HEK293 (cell line): ENCODE measurements at regions not wholly inside any gene's neighbourhood (a gene's known extent, or its start where the extent isn't known, plus 50 kb on each side); places are given as distances from the start of the nearest gene placed in this dataset.

ENCODE experiments used
- CTCF ChIA-PET: fragments of 350-600 bp; formaldehyde crosslinking; extraction: SDS; loops from one replicate; lab custom pipeline; 2021; ENCODE audit warnings: antibody characterized with exemption; lab: Yijun Ruan, JAX
- POLR2A ChIA-PET: fragments of 300-600 bp; formaldehyde crosslinking; extraction: SDS; loops from one replicate; lab custom pipeline; 2020; ENCODE audit warnings: antibody characterized with exemption, inconsistent platforms; lab: Yijun Ruan, JAX
- H3K27ac ChIP-seq: fragments of 200-500 bp; sonication (Bioruptor generic); 2 replicates; pipeline ENCODE4 v1.5.1; 2014; ENCODE audit warnings: low read depth, low read length, control low read depth, inconsistent platforms; ENCODE audit errors: extremely low read depth
- H3K36me3 ChIP-seq, 2 experiments: fragments of 200-500 bp in 1 of 2; sonication (Bioruptor generic) in 1 of 2; 1 replicate in 1 of 2; 2 replicates in 1 of 2; pipeline ENCODE4 v1.5.1; 2014 to 2017; ENCODE audit warnings: inconsistent platforms in 2 of 2, low read length in 2 of 2; ENCODE audit not compliant: control insufficient read depth in 2 of 2, insufficient read depth in 1 of 2
- H3K4me1 ChIP-seq: fragments of 200-500 bp; sonication (Bioruptor generic); 2 replicates; pipeline ENCODE4 v1.5.1; 2014; ENCODE audit warnings: mild to moderate bottlenecking, low read length, inconsistent platforms; ENCODE audit not compliant: control insufficient read depth, insufficient read depth
- H3K4me3 ChIP-seq: 2 replicates; pipeline ENCODE4 v1.5.1; 2011; ENCODE audit warnings: low read depth, mild to moderate bottlenecking, control low read depth, low read length, moderate library complexity
- H3K9me3 ChIP-seq: fragments of 200-500 bp; sonication (Bioruptor generic); 2 replicates; pipeline ENCODE4 v1.5.1; 2014; ENCODE audit warnings: low read depth, low read length, inconsistent platforms; ENCODE audit not compliant: control insufficient read depth, insufficient read depth
- EGR2 ChIP-seq: fragments of 450-650 bp; formaldehyde crosslinking; IDR thresholded peaks from 2 replicates; pipeline ENCODE4 v1.5.1; 2016; ENCODE audit warnings: low read depth, missing biosample characterization, missing genetic modification characterization
- ELK4 ChIP-seq: IDR thresholded peaks from 2 replicates; pipeline ENCODE4 v1.6.1; 2011; ENCODE audit warnings: mild to moderate bottlenecking, low read depth, low read length, borderline replicate concordance
- FEZF1 ChIP-seq: fragments of 450-650 bp; formaldehyde crosslinking; IDR thresholded peaks from 2 replicates; pipeline ENCODE4 v1.5.1; 2016; ENCODE audit warnings: missing biosample characterization, missing genetic modification characterization
- GLIS2 ChIP-seq: fragments of 450-650 bp; formaldehyde crosslinking; IDR thresholded peaks from 2 replicates; pipeline ENCODE4 v1.5.1; 2016; ENCODE audit warnings: missing biosample characterization, missing genetic modification characterization
- HOXC10 ChIP-seq: sonication (generic); formaldehyde crosslinking; IDR thresholded peaks from 2 replicates; pipeline ENCODE4 v1.8.1; 2023; ENCODE audit warnings: mild to moderate bottlenecking, missing genetic modification reagents
- KLF17 ChIP-seq: fragments of 450-650 bp; formaldehyde crosslinking; IDR thresholded peaks from 2 replicates; pipeline ENCODE4 v1.5.1; 2016; ENCODE audit warnings: missing biosample characterization, missing genetic modification characterization
- SCRT1 ChIP-seq: fragments of 450-650 bp; formaldehyde crosslinking; IDR thresholded peaks from 2 replicates; pipeline ENCODE4 v1.5.1; 2016; ENCODE audit warnings: missing biosample characterization, missing genetic modification characterization, borderline replicate concordance
- ZBTB17 ChIP-seq: fragments of 450-650 bp; formaldehyde crosslinking; IDR thresholded peaks from 2 replicates; pipeline ENCODE4 v1.5.1; 2016; ENCODE audit warnings: missing biosample characterization, missing genetic modification characterization
- ZFHX2 ChIP-seq: fragments of 450-650 bp; formaldehyde crosslinking; conservative IDR thresholded peaks from 2 replicates; pipeline ENCODE4 v1.5.1; 2016; ENCODE audit warnings: missing biosample characterization, missing genetic modification characterization
- ZFP69B ChIP-seq: fragments of 450-650 bp; formaldehyde crosslinking; IDR thresholded peaks from 2 replicates; pipeline ENCODE4 v1.5.1; 2016; ENCODE audit warnings: missing biosample characterization, missing genetic modification characterization
- ZNF18 ChIP-seq: fragments of 450-650 bp; formaldehyde crosslinking; IDR thresholded peaks from 2 replicates; pipeline ENCODE4 v1.5.1; 2016; ENCODE audit warnings: missing biosample characterization, missing genetic modification characterization
- ZNF335 ChIP-seq: fragments of 450-650 bp; formaldehyde crosslinking; conservative IDR thresholded peaks from 2 replicates; pipeline ENCODE4 v1.5.1; 2016; ENCODE audit warnings: missing biosample characterization, missing genetic modification characterization
- ZNF341 ChIP-seq: fragments of 450-650 bp; formaldehyde crosslinking; IDR thresholded peaks from 2 replicates; pipeline ENCODE4; 2016; ENCODE audit warnings: low read depth, missing biosample characterization, missing genetic modification characterization
- ZNF48 ChIP-seq: fragments of 450-650 bp; formaldehyde crosslinking; IDR thresholded peaks from 2 replicates; pipeline ENCODE4 v1.5.1; 2016; ENCODE audit warnings: missing biosample characterization, missing genetic modification characterization
- ZNF514 ChIP-seq: fragments of 450-650 bp; formaldehyde crosslinking; IDR thresholded peaks from 2 replicates; pipeline ENCODE4 v1.5.1; 2016; ENCODE audit warnings: missing biosample characterization, missing genetic modification characterization
- ZNF610 ChIP-seq: fragments of 450-650 bp; formaldehyde crosslinking; IDR thresholded peaks from 2 replicates; pipeline ENCODE4 v1.5.1; 2016; ENCODE audit warnings: missing biosample characterization, missing genetic modification characterization, borderline replicate concordance
- ZNF677 ChIP-seq: fragments of 450-650 bp; IDR thresholded peaks from 2 replicates; pipeline ENCODE4 v1.5.0; 2018; ENCODE audit warnings: missing biosample characterization, mild to moderate bottlenecking, missing genetic modification characterization, moderate library complexity
- ZNF707 ChIP-seq: fragments of 450-650 bp; formaldehyde crosslinking; IDR thresholded peaks from 2 replicates; pipeline ENCODE4 v1.5.1; 2016; ENCODE audit warnings: missing biosample characterization, missing genetic modification characterization
- TF ChIP-seq, protein P1 (sequence below): fragments of 450-650 bp; IDR thresholded peaks from 2 replicates; pipeline ENCODE4 v1.5.1; 2018; ENCODE audit warnings: missing biosample characterization, mild to moderate bottlenecking, missing genetic modification characterization
- TF ChIP-seq, protein P2 (sequence below): fragments of 450-650 bp; formaldehyde crosslinking; IDR thresholded peaks from 2 replicates; pipeline ENCODE4 v1.5.1; 2016; ENCODE audit warnings: missing biosample characterization, missing genetic modification characterization

DNA sequence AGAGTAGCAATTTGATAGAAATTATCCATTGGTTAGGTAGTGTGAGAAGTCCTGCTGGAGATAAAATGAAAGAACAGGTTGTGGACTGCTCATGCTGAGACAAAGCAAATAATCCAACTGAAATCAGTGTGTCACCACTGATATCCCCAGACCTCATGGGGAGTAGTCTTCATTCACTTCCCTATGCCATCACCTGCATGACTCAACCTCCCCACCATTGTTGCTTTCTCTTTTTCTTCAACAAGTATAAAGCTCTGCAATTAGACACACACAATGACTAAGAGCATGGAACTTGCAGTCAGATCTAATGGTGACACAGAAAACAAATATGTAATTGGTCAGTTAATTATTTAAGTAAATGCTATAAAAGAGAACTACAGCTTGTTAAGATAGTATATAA lies 475.3 kb downstream of the RIT2 start:
- ChIA-PET POLR2A (no interaction called here), CTCF (no interaction called here)
- Histone ChIP-seq H3K36me3 (no peaks in the 10 kb centered on the region), H3K27ac (no peak overlapping the region), H3K4me3 (no peak overlapping the region), H3K4me1 (peaks cover 10% of the 10 kb centered on the region; the same call in 1 of the 2 replicates), H3K9me3 (no peaks in the 10 kb centered on the region)
- TF ChIP-seq ZBTB17 (tag by site-specific recombination) (no peak), ZNF48 (tag by site-specific recombination) (no peak), ZFHX2 (no peak), GLIS2 (tag by site-specific recombination) (no peak), ZNF18 (tag by site-specific recombination) (no peak), ZNF514 (tag by site-specific recombination) (no peak), FEZF1 (tag by site-specific recombination) (no peak), ZNF610 (tag by site-specific recombination) (no peak), EGR2 (no peak)
- TF ChIP-seq, protein P1, sequence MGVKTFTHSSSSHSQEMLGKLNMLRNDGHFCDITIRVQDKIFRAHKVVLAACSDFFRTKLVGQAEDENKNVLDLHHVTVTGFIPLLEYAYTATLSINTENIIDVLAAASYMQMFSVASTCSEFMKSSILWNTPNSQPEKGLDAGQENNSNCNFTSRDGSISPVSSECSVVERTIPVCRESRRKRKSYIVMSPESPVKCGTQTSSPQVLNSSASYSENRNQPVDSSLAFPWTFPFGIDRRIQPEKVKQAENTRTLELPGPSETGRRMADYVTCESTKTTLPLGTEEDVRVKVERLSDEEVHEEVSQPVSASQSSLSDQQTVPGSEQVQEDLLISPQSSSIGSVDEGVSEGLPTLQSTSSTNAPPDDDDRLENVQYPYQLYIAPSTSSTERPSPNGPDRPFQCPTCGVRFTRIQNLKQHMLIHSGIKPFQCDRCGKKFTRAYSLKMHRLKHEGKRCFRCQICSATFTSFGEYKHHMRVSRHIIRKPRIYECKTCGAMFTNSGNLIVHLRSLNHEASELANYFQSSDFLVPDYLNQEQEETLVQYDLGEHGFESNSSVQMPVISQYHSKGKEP, result no peak

DNA sequence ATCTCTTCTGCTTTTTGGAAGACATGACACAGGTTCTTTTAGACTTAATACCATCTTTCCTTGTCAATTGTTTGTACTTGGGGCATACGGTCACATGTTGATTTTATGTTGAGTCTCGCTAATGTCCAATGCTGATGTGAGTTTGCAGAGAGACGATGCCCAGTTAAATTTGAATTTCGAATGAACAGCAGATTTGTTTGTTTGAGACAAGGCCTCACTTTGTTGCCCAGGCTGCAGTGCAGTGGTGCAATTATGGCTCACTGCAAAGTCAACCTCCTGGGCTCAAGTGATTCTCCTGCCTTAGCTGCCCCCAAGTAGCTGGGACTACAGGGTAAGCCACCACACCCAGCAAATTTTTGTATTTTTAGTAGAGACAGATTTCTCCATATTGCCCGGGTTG lies 473.5 kb downstream of the RIT2 start:
- no peaks in the 10 kb centered on the region for H3K9me3 ChIP-seq
- POLR2A ChIA-PET, result no interaction called here
- H3K27ac ChIP-seq, result no peak overlapping the region
- peaks cover 15% of the 10 kb centered on the region for H3K4me1 ChIP-seq
- no peaks in the 10 kb centered on the region for H3K36me3 ChIP-seq
- CTCF ChIA-PET, result interaction anchor here (1.3 kb wide), 1 partner anchor 46 kb away, joined by 6 read pairs; no protein-coding TSS in a partner anchor
- TF ChIP-seq, protein P2, sequence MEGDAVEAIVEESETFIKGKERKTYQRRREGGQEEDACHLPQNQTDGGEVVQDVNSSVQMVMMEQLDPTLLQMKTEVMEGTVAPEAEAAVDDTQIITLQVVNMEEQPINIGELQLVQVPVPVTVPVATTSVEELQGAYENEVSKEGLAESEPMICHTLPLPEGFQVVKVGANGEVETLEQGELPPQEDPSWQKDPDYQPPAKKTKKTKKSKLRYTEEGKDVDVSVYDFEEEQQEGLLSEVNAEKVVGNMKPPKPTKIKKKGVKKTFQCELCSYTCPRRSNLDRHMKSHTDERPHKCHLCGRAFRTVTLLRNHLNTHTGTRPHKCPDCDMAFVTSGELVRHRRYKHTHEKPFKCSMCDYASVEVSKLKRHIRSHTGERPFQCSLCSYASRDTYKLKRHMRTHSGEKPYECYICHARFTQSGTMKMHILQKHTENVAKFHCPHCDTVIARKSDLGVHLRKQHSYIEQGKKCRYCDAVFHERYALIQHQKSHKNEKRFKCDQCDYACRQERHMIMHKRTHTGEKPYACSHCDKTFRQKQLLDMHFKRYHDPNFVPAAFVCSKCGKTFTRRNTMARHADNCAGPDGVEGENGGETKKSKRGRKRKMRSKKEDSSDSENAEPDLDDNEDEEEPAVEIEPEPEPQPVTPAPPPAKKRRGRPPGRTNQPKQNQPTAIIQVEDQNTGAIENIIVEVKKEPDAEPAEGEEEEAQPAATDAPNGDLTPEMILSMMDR (tag by site-specific recombination), result no peak
- no peak for TF ChIP-seq ZFP69B (tag by site-specific recombination)
- no peak for TF ChIP-seq HOXC10 (CRISPR knock-in tag)
- no peak for TF ChIP-seq ZNF335
- no peak for TF ChIP-seq ZNF677 (tag by site-specific recombination)
- TF ChIP-seq SCRT1 (tag by site-specific recombination), result no peak
- no peak for TF ChIP-seq KLF17 (tag by site-specific recombination)
- TF ChIP-seq ZNF341 (tag by site-specific recombination), result no peak
- no peak for TF ChIP-seq ELK4
- TF ChIP-seq ZNF707 (tag by site-specific recombination), result no peak
- no peak overlapping the region for H3K4me3 ChIP-seq
